Suprapubic skin (tissue), 4 donors: ENCODE measurements at regions not wholly inside any gene's neighbourhood (a gene's known extent, or its start where the extent isn't known, plus 50 kb on each side); places are given as distances from the start of the nearest gene placed in this dataset.
A peak's percentile ranks its signal among the peaks of the same experiment; 100 is the strongest.

Experiments
- DNase-seq, 2 donors: peaks; one replicate each; pipeline ENCODE4 v3.0.0-alpha.2; 2019; ENCODE audit warnings: low spot score in 2 of 2
- H3K27ac ChIP-seq: fragments of 200-600 bp; sonication (generic); one replicate; pipeline ENCODE4 v1.5.1; 2019
- H3K27me3 ChIP-seq: fragments of 200-600 bp; sonication (generic); one replicate; pipeline ENCODE4 v1.5.1; 2019
- H3K36me3 ChIP-seq: fragments of 200-600 bp; sonication (generic); one replicate; pipeline ENCODE4 v1.5.1; 2019
- H3K4me1 ChIP-seq: fragments of 200-600 bp; sonication (generic); one replicate; pipeline ENCODE4 v1.5.1; 2019
- H3K4me3 ChIP-seq: fragments of 200-600 bp; sonication (generic); one replicate; pipeline ENCODE4 v1.5.1; 2019; ENCODE audit warnings: mild to moderate bottlenecking
- H3K9me3 ChIP-seq: fragments of 200-600 bp; sonication (generic); one replicate; pipeline ENCODE4 v1.5.1; 2019
- EP300 ChIP-seq: sonication (generic); formaldehyde crosslinking; IDR thresholded peaks from one replicate; pipeline ENCODE4 v1.6.1; 2017; ENCODE audit warnings: antibody characterized with exemption
- POLR2A ChIP-seq, 2 donors: fragments of 450-650 bp; IDR thresholded peaks; one replicate each; pipeline ENCODE4 v1.6.1; 2017; ENCODE audit warnings: antibody characterized with exemption in 2 of 2, mild to moderate bottlenecking in 2 of 2, moderate library complexity in 2 of 2
- POLR2AphosphoS5 ChIP-seq, 3 donors: sonication (generic); formaldehyde crosslinking; IDR thresholded peaks; one replicate each; pipeline ENCODE4 v1.6.1; 2017; ENCODE audit warnings: antibody characterized with exemption in 3 of 3
- WGBS: methylation state at CpG from one replicate; pipeline ENCODE4 v1.1.5; 2018; 5-methylcytosine and 5-hydroxymethylcytosine counted together
- TF ChIP-seq, protein P1 (sequence below), 2 donors: fragments of 200-600 bp in 1 of 2; fragments of 450-650 bp in 1 of 2; sonication (generic) in 1 of 2; IDR thresholded peaks; one replicate each; pipeline ENCODE4 v1.5.1; 2016 to 2019; ENCODE audit warnings: antibody characterized with exemption in 2 of 2, mild to moderate bottlenecking in 1 of 2, moderate library complexity in 1 of 2

DNA sequence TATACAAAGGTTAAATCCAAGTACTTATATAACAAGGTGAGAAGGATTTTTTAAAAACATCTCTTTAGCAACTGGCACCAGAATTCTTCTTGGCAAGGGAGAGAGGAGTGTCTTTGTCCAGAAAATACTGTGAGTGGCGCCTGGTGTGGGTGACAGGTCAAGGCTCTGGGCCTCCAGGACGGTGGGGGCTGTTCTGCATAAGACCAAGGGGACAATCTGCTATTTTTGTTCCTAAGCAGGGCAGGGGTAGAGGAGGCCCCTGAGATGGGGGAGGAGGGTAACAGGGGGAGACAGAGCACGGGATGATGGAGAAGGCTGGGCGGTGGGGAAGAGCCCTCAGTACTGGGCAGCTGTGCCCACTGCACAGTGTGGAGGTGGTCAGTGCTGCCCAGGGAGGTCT is 51.6 kb upstream of the TAF1B start:
- H3K4me1 ChIP-seq: peaks cover 5% of the 10 kb centered on the region
- TF ChIP-seq POLR2A (IDR thresholded peaks at IDR 0.05): no peak
- TF ChIP-seq EP300: no peak
- TF ChIP-seq, protein P1, sequence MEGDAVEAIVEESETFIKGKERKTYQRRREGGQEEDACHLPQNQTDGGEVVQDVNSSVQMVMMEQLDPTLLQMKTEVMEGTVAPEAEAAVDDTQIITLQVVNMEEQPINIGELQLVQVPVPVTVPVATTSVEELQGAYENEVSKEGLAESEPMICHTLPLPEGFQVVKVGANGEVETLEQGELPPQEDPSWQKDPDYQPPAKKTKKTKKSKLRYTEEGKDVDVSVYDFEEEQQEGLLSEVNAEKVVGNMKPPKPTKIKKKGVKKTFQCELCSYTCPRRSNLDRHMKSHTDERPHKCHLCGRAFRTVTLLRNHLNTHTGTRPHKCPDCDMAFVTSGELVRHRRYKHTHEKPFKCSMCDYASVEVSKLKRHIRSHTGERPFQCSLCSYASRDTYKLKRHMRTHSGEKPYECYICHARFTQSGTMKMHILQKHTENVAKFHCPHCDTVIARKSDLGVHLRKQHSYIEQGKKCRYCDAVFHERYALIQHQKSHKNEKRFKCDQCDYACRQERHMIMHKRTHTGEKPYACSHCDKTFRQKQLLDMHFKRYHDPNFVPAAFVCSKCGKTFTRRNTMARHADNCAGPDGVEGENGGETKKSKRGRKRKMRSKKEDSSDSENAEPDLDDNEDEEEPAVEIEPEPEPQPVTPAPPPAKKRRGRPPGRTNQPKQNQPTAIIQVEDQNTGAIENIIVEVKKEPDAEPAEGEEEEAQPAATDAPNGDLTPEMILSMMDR (IDR thresholded peaks at IDR 0.05): no peak
- TF ChIP-seq POLR2AphosphoS5 (IDR thresholded peaks at IDR 0.05): no peak
- no peak for DNase-seq
- no peak overlapping the region for H3K4me3 ChIP-seq
- no peak overlapping the region for H3K27ac ChIP-seq
- H3K36me3 ChIP-seq: no peaks in the 10 kb centered on the region
- WGBS: 81% methylated on average over 4 of the region's 4 CpGs
- no peaks in the 10 kb centered on the region for H3K27me3 ChIP-seq
- H3K9me3 ChIP-seq: no peaks in the 10 kb centered on the region

DNA sequence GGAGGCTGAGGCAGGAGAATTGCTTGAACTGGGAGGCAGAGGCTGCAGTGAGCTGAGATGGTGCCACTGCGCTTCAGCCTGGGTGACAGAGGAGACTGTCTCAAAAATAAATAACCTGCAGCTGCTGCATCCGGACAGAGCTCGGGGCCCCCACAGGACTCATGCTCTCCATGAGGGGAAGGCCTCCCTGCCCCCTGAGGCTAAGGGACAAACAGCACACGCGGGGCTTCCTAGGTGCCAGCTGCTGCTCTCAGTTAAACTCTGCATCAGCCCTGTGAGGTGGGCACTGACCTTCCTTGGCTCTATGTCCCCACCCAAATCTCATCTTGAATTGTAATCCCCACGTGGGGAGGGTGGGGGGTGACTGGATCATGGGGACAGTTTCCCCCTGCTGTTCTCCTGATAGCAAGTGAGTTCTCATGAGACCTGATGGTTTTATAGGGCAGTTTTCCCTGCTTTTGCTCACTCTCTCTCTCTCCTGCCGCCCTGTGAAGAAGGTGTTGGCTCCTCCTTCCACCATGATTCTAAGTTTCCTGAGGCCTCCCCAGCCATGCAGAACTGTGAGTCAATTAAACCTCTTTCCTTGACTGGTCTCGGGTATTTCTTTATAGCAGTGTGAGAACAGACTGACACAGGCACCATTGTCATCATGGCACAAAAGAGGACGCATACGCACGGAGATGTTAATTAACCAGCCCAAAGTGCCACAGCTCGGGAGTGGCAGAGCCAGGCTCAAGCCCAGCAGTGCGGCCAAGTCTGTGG is 49.9 kb upstream of the TAF1B start:
- H3K4me3 ChIP-seq: no peak overlapping the region
- WGBS: 72% methylated on average over 11 of the region's 13 CpGs
- DNase-seq: peak in 1 of 2 donors; percentile 57
- no peaks in the 10 kb centered on the region for H3K36me3 ChIP-seq
- TF ChIP-seq, protein P1 (IDR thresholded peaks at IDR 0.05): no peak
- TF ChIP-seq POLR2A (IDR thresholded peaks at IDR 0.05) (no peak), POLR2AphosphoS5 (IDR thresholded peaks at IDR 0.05) (no peak), EP300 (no peak)
- no peaks in the 10 kb centered on the region for H3K27me3 ChIP-seq
- peaks cover 19% of the 10 kb centered on the region for H3K4me1 ChIP-seq
- no peaks in the 10 kb centered on the region for H3K9me3 ChIP-seq
- no peak overlapping the region for H3K27ac ChIP-seq
